ENCODE measurements at regions not wholly inside any gene's neighbourhood (a gene's known extent, or its start where the extent isn't known, plus 50 kb on each side); places are given as distances from the start of the nearest gene placed in this dataset.
"Not testable (repeated sequence)": the region's sequence is repeated elsewhere in the genome, so short reads cannot be mapped to it uniquely, and the experiment has no call there.

DNA sequence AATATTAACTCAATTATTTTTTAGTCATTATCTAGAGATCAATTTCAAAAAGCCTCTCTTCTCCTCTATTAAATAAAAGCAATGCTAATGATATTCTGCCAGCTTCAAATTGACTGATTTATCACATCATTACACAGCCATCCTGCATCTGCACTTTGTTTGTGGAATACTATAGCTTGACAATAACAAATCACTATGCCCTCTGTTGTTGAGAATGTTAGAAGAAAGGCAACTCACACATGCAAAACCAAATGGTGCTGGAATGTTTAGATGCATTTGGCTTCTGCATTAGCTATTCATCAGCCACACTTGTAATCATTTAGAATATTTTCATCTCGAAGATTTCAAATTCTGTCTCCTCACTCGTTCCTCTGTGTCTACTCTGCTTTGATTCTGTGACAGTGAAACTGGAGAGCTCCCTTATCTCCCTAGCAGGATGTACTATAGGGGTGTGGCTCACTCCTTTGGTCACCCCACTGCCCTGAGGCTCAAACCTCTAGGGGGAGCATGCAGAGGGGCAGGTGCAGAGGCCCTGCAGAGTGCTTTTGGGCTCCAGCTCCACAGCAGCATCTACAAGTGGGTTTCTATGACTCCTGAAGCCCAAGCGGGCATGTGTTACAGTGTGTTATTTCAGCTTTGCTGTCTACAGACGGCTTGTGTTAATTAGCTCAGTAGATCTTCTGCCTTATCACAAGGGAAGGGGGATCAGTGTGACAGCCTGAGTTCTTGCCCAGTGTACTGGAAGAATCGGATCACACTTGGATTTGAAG lies 454.1 kb upstream of the BCHE start:
- Histone ChIP-seq H3K4me1 (ENCODE audit: control insufficient read depth, insufficient read depth, low read length, unreplicated experiment) (no peaks in the 10 kb centered on the region), H3K27ac (ENCODE audit: low read depth, low read length) (no peak overlapping the region), H3K27me3 (ENCODE audit: insufficient read depth, low read length) (no peaks in the 10 kb centered on the region), H2AFZ (ENCODE audit: low read length, unreplicated experiment) (no peak overlapping the region), H3K79me2 (ENCODE audit: control insufficient read depth, insufficient read depth, low read length, unreplicated experiment) (no peaks in the 10 kb centered on the region), H3K4me3 (ENCODE audit: low read depth, low read length) (no peak overlapping the region), H3K36me3 (ENCODE audit: insufficient read depth, low read length) (no peaks in the 10 kb centered on the region)

DNA sequence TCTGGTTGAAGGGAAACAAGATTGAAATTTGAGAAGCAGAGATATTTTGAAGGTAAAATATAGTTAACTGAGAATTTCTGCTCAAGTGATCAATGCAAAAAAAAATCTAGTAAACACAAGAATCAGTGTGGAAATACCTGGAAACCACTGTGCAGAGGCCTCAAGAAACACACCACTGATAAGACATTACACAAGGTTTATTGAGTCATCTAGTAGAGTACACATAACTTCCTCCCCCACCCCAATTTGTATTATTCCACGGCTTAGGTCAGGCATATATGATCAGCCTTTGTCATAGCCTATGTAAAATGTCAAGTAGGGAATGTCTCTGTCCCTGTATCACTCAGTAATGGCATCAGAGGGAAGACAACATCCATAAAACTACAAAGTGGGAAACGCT lies 447.8 kb upstream of the BCHE start:
- no peaks in the 10 kb centered on the region for H3K36me3 ChIP-seq (ENCODE audit: insufficient read depth, low read length)
- H3K27me3 ChIP-seq (ENCODE audit: insufficient read depth, low read length): no peaks in the 10 kb centered on the region
- no peak overlapping the region for H3K4me3 ChIP-seq (ENCODE audit: low read depth, low read length)
- no peak overlapping the region for H2AFZ ChIP-seq (ENCODE audit: low read length, unreplicated experiment)
- no peaks in the 10 kb centered on the region for H3K79me2 ChIP-seq (ENCODE audit: control insufficient read depth, insufficient read depth, low read length, unreplicated experiment)
- H3K4me1 ChIP-seq (ENCODE audit: control insufficient read depth, insufficient read depth, low read length, unreplicated experiment): peaks cover 3% of the 10 kb centered on the region
- no peak overlapping the region for H3K27ac ChIP-seq (ENCODE audit: low read depth, low read length)

GRCh38 chr3:166283840-166284239 lies 446.6 kb upstream of the BCHE start:
- Histone ChIP-seq H3K27me3 (ENCODE audit: insufficient read depth, low read length) (no peaks in the 10 kb centered on the region), H3K36me3 (ENCODE audit: insufficient read depth, low read length) (no peaks in the 10 kb centered on the region), H3K4me3 (ENCODE audit: low read depth, low read length) (no peak overlapping the region), H2AFZ (ENCODE audit: low read length, unreplicated experiment) (peak overlapping the region; percentile 13), H3K27ac (ENCODE audit: low read depth, low read length) (no peak overlapping the region), H3K4me1 (ENCODE audit: control insufficient read depth, insufficient read depth, low read length, unreplicated experiment) (peaks cover 3% of the 10 kb centered on the region), H3K79me2 (ENCODE audit: control insufficient read depth, insufficient read depth, low read length, unreplicated experiment) (no peaks in the 10 kb centered on the region)

DNA sequence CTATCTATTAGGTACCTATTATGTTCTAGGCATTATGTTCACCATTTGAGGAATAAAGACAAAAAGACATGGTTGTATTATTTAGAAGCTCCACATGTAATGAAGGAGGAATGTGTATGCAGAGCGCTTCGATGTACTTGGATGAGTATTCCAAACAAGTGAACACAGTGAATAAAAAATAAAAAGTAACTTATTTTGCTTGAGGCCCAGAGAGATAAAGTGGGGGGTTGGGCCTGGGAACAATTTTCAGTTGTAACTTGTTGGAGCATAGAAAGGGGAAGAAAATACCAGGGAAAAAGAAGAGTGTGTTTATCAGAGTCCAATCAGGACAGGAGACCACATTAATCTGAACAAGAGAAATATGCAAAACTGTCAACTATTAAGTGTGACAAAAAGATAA lies 445.7 kb upstream of the BCHE start:
- H3K4me3 ChIP-seq (ENCODE audit: low read depth, low read length): no peak overlapping the region

GRCh38 chr3:166279636-166280035 lies 442.4 kb upstream of the BCHE start:
- no peaks in the 10 kb centered on the region for H3K79me2 ChIP-seq (ENCODE audit: control insufficient read depth, insufficient read depth, low read length, unreplicated experiment)
- H3K4me1 ChIP-seq (ENCODE audit: control insufficient read depth, insufficient read depth, low read length, unreplicated experiment): peaks cover 1% of the 10 kb centered on the region
- no peak overlapping the region for H2AFZ ChIP-seq (ENCODE audit: low read length, unreplicated experiment)
- H3K27ac ChIP-seq (ENCODE audit: low read depth, low read length): no peak overlapping the region
- H3K27me3 ChIP-seq (ENCODE audit: insufficient read depth, low read length): no peaks in the 10 kb centered on the region
- H3K4me3 ChIP-seq (ENCODE audit: low read depth, low read length): no peak overlapping the region
- H3K36me3 ChIP-seq (ENCODE audit: insufficient read depth, low read length): no peaks in the 10 kb centered on the region

More for the DNA sequence above, 445.7 kb upstream of the BCHE start:
- H3K79me2 ChIP-seq (ENCODE audit: control insufficient read depth, insufficient read depth, low read length, unreplicated experiment): no peaks in the 10 kb centered on the region
- peaks cover 3% of the 10 kb centered on the region for H3K4me1 ChIP-seq (ENCODE audit: control insufficient read depth, insufficient read depth, low read length, unreplicated experiment)
- no peaks in the 10 kb centered on the region for H3K27me3 ChIP-seq (ENCODE audit: insufficient read depth, low read length)
- H3K27ac ChIP-seq (ENCODE audit: low read depth, low read length): no peak overlapping the region
- no peak overlapping the region for H2AFZ ChIP-seq (ENCODE audit: low read length, unreplicated experiment)
- H3K36me3 ChIP-seq (ENCODE audit: insufficient read depth, low read length): no peaks in the 10 kb centered on the region

- no peaks in the 10 kb centered on the region for H3K36me3 ChIP-seq (ENCODE audit: insufficient read depth, low read length)
- H2AFZ ChIP-seq (ENCODE audit: low read length, unreplicated experiment): no peak overlapping the region
- no peaks in the 10 kb centered on the region for H3K27me3 ChIP-seq (ENCODE audit: insufficient read depth, low read length)
- no peak overlapping the region for H3K4me3 ChIP-seq (ENCODE audit: low read depth, low read length)
- H3K27ac ChIP-seq (ENCODE audit: low read depth, low read length): no peak overlapping the region
- no peaks in the 10 kb centered on the region for H3K79me2 ChIP-seq (ENCODE audit: control insufficient read depth, insufficient read depth, low read length, unreplicated experiment)
- H3K4me1 ChIP-seq (ENCODE audit: control insufficient read depth, insufficient read depth, low read length, unreplicated experiment): peaks cover 8% of the 10 kb centered on the region
Measured at GRCh38 chr3:166275024-166275390, 437.8 kb upstream of the BCHE start.

GRCh38 chr3:166274351-166275023 lies 437.3 kb upstream of the BCHE start:
- Histone ChIP-seq H3K4me1 (ENCODE audit: control insufficient read depth, insufficient read depth, low read length, unreplicated experiment) (peaks cover 8% of the 10 kb centered on the region), H3K4me3 (ENCODE audit: low read depth, low read length) (no peak overlapping the region), H2AFZ (ENCODE audit: low read length, unreplicated experiment) (no peak overlapping the region), H3K27me3 (ENCODE audit: insufficient read depth, low read length) (no peaks in the 10 kb centered on the region), H3K36me3 (ENCODE audit: insufficient read depth, low read length) (no peaks in the 10 kb centered on the region), H3K27ac (ENCODE audit: low read depth, low read length) (peak overlapping the region; percentile 43; the same call in 1 of the 2 replicates), H3K79me2 (ENCODE audit: control insufficient read depth, insufficient read depth, low read length, unreplicated experiment) (no peaks in the 10 kb centered on the region)

- Histone ChIP-seq H3K36me3 (ENCODE audit: insufficient read depth, low read length) (no peaks in the 10 kb centered on the region), H3K4me3 (ENCODE audit: low read depth, low read length) (no peak overlapping the region), H3K4me1 (ENCODE audit: control insufficient read depth, insufficient read depth, low read length, unreplicated experiment) (peaks cover 8% of the 10 kb centered on the region), H2AFZ (ENCODE audit: low read length, unreplicated experiment) (no peak overlapping the region), H3K79me2 (ENCODE audit: control insufficient read depth, insufficient read depth, low read length, unreplicated experiment) (no peaks in the 10 kb centered on the region), H3K27ac (ENCODE audit: low read depth, low read length) (no peak overlapping the region), H3K27me3 (ENCODE audit: insufficient read depth, low read length) (no peaks in the 10 kb centered on the region)
Measured at GRCh38 chr3:166270429-166270828, 433.2 kb upstream of the BCHE start.

GRCh38 chr3:166265153-166265552 lies 427.9 kb upstream of the BCHE start:
- H3K27me3 ChIP-seq (ENCODE audit: insufficient read depth, low read length): no peaks in the 10 kb centered on the region
- H3K36me3 ChIP-seq (ENCODE audit: insufficient read depth, low read length): no peaks in the 10 kb centered on the region
- H3K79me2 ChIP-seq (ENCODE audit: control insufficient read depth, insufficient read depth, low read length, unreplicated experiment): no peaks in the 10 kb centered on the region
- peak overlapping the region; percentile 42; the same call in 1 of the 2 replicates for H3K4me3 ChIP-seq (ENCODE audit: low read depth, low read length)
- H3K27ac ChIP-seq (ENCODE audit: low read depth, low read length): no peak overlapping the region
- no peaks in the 10 kb centered on the region for H3K4me1 ChIP-seq (ENCODE audit: control insufficient read depth, insufficient read depth, low read length, unreplicated experiment)
- H2AFZ ChIP-seq (ENCODE audit: low read length, unreplicated experiment): no peak overlapping the region

DNA sequence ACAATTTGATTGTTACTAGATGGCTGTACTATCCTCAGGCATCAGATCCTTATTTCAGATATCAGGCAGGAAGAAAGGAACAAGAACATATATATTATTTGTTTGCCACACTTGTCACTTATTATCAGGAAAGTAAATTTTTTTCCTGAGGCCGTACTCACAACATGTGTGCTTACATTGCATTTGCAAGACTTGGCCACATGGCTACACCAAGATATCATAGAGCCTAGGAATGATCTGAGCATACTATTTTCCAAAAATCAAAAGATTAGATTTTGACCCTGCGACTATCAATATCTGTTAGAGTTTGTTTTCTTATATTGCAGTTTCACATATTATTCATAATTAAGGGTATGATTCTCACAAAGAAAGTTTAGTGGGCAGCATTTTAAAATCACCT lies 426.2 kb upstream of the BCHE start:
- H3K27ac ChIP-seq (ENCODE audit: low read depth, low read length): no peak overlapping the region
- no peaks in the 10 kb centered on the region for H3K36me3 ChIP-seq (ENCODE audit: insufficient read depth, low read length)
- no peak overlapping the region for H2AFZ ChIP-seq (ENCODE audit: low read length, unreplicated experiment)

GRCh38 chr3:166258293-166258850 lies 421.1 kb upstream of the BCHE start:
- not testable (repeated sequence) for H3K4me1 ChIP-seq (ENCODE audit: control insufficient read depth, insufficient read depth, low read length, unreplicated experiment)

More for the DNA sequence above, 426.2 kb upstream of the BCHE start:
- H3K27me3 ChIP-seq (ENCODE audit: insufficient read depth, low read length): no peaks in the 10 kb centered on the region
- no peak overlapping the region for H3K4me3 ChIP-seq (ENCODE audit: low read depth, low read length)
- no peaks in the 10 kb centered on the region for H3K4me1 ChIP-seq (ENCODE audit: control insufficient read depth, insufficient read depth, low read length, unreplicated experiment)
- no peaks in the 10 kb centered on the region for H3K79me2 ChIP-seq (ENCODE audit: control insufficient read depth, insufficient read depth, low read length, unreplicated experiment)

More at GRCh38 chr3:166258293-166258850, 421.1 kb upstream of the BCHE start:
- not testable (repeated sequence) for H3K27me3 ChIP-seq (ENCODE audit: insufficient read depth, low read length); H3K36me3 ChIP-seq (ENCODE audit: insufficient read depth, low read length); H3K27ac ChIP-seq (ENCODE audit: low read depth, low read length); H3K4me3 ChIP-seq (ENCODE audit: low read depth, low read length); H3K79me2 ChIP-seq (ENCODE audit: control insufficient read depth, insufficient read depth, low read length, unreplicated experiment); H2AFZ ChIP-seq (ENCODE audit: low read length, unreplicated experiment)
